HCT116 (cell line): ENCODE measurements at regions not wholly inside any gene's neighbourhood (a gene's known extent, or its start where the extent isn't known, plus 50 kb on each side); places are given as distances from the start of the nearest gene placed in this dataset.

Experiments used
- ATAC-seq: fragments of 200-7000 bp; cut with Tn5 transposase; 2 replicates; pipeline ENCODE4 v1.9.1; 2020; ENCODE audit warnings: mild to moderate bottlenecking, moderate library complexity
- BruUV-seq: library from RNA; stranded (reverse); fragments of 400-500 nt; replicated peaks from 2 replicates; lab custom pipeline; 2021; lab: Mats Ljungman, UMichigan
- CTCF ChIA-PET: fragments of 300-600 bp; sonication (Branson Sonifier 250); formaldehyde crosslinking; loops from one replicate; lab custom pipeline; 2021; ENCODE audit warnings: antibody characterized with exemption; lab: Charles Lee
- POLR2A ChIA-PET: fragments of 300-600, 350-600 bp; sonication (Branson Sonifier 250); formaldehyde crosslinking; loops from one replicate; lab custom pipeline; 2021; ENCODE audit warnings: antibody characterized with exemption; lab: Charles Lee
- RAD21 ChIA-PET, 2 experiments: fragments of 300-600 bp; sonication (Branson Sonifier 250); formaldehyde crosslinking; loops; one replicate each; lab custom pipeline; 2023; ENCODE audit warnings: low total read pairs in 2 of 2; ENCODE audit not compliant: uncharacterized antibody in 2 of 2, unreplicated experiment in 2 of 2, low non-redundant PET in 1 of 2; lab: Charles Lee
- DNase-seq: peaks from one replicate; pipeline ENCODE4 v3.0.0-alpha.2; 2010; ENCODE audit warnings: low read depth, low spot score
- H2AFZ ChIP-seq: fragments of 200-600 bp; shearing (Covaris generic), sonication (generic); 2 replicates; pipeline ENCODE4 v1.6.1; 2017; ENCODE audit warnings: low read depth, mixed run types, mixed read lengths, antibody characterized with exemption, low read length; ENCODE audit not compliant: poor library complexity, severe bottlenecking
- H3K27ac ChIP-seq: 2 replicates; pipeline ENCODE4 v1.5.1; 2012; ENCODE audit warnings: low read depth, low read length
- H3K27me3 ChIP-seq: fragments of 200-600 bp; sonication (generic); 2 replicates; pipeline ENCODE4 v1.6.1; 2016; ENCODE audit warnings: mixed run types, low read length, mixed read lengths; ENCODE audit not compliant: insufficient read depth
- H3K36me3 ChIP-seq, 2 experiments: fragments of 200-500 bp in 1 of 2; fragments of 200-600 bp in 1 of 2; sonication (Bioruptor generic) in 1 of 2; sonication (generic) in 1 of 2; 2 replicates each; pipeline versions ENCODE4 v1.5.1 to v1.6.1; 2014 to 2016; ENCODE audit warnings: low read length in 2 of 2, inconsistent platforms in 1 of 2, mixed read lengths in 1 of 2, mixed run types in 1 of 2; ENCODE audit not compliant: insufficient read depth in 2 of 2, control insufficient read depth in 1 of 2
- H3K4me1 ChIP-seq, 2 experiments: fragments of 200-600 bp in 1 of 2; sonication (generic) in 1 of 2; 2 replicates each; pipeline versions ENCODE4 v1.5.1 to v1.6.1; 2012 to 2017; ENCODE audit warnings: low read length in 2 of 2, inconsistent platforms in 1 of 2, mild to moderate bottlenecking in 1 of 2, mixed read lengths in 1 of 2, mixed run types in 1 of 2, moderate library complexity in 1 of 2; ENCODE audit not compliant: insufficient read depth in 2 of 2, control insufficient read depth in 1 of 2
- H3K4me2 ChIP-seq: fragments of 200-600 bp; sonication (generic); 2 replicates; pipeline ENCODE4 v1.6.1; 2017; ENCODE audit warnings: mixed run types, low read length, mixed read lengths
- H3K4me3 ChIP-seq, 2 experiments: fragments of 200-600 bp in 1 of 2; sonication (generic) in 1 of 2; replicated peaks in 1 of 2; 2 replicates each; pipeline ENCODE4 v1.5.1; 2011 to 2016; ENCODE audit warnings: low read length in 2 of 2, control low read depth in 1 of 2, low read depth in 1 of 2, mild to moderate bottlenecking in 1 of 2, mixed read lengths in 1 of 2, mixed run types in 1 of 2
- H3K79me2 ChIP-seq: fragments of 200-600 bp; sonication (generic); 2 replicates; pipeline ENCODE4 v1.6.1; 2017; ENCODE audit warnings: mild to moderate bottlenecking, mixed run types, low read length, moderate library complexity, mixed read lengths; ENCODE audit not compliant: insufficient read depth
- H3K9ac ChIP-seq: fragments of 200-600 bp; sonication (generic); 2 replicates; pipeline ENCODE4 v1.6.1; 2016; ENCODE audit warnings: low read length, mixed read lengths
- H3K9me2 ChIP-seq: fragments of 200-600 bp; sonication (generic), shearing (Covaris generic); 2 replicates; pipeline ENCODE4 v1.6.1; 2017; ENCODE audit warnings: mixed run types, mild to moderate bottlenecking, moderate library complexity; ENCODE audit not compliant: insufficient read depth
- H3K9me3 ChIP-seq, 2 experiments: fragments of 200-500 bp in 1 of 2; fragments of 200-600 bp in 1 of 2; sonication (Bioruptor generic) in 1 of 2; sonication (generic) in 1 of 2; 2 replicates each; pipeline ENCODE4 v1.6.1; 2014 to 2017; ENCODE audit warnings: low read length in 2 of 2, mixed read lengths in 2 of 2, inconsistent platforms in 1 of 2, low read depth in 1 of 2, mild to moderate bottlenecking in 1 of 2, mixed run types in 1 of 2, moderate library complexity in 1 of 2; ENCODE audit not compliant: control insufficient read depth in 1 of 2, insufficient read depth in 1 of 2
- H4K20me1 ChIP-seq: fragments of 200-600 bp; sonication (generic), shearing (Covaris generic); 2 replicates; pipeline ENCODE4 v1.6.1; 2017; ENCODE audit warnings: mixed run types, mild to moderate bottlenecking, moderate library complexity; ENCODE audit not compliant: insufficient read depth
- CTCF ChIP-seq, 3 experiments: fragments of 200-600 bp in 1 of 3; sonication (generic) in 1 of 3; IDR thresholded peaks in 2 of 3; conservative IDR thresholded peaks in 1 of 3; 2 replicates each; pipeline ENCODE4 v1.5.1; 2012 to 2017; ENCODE audit warnings: low read depth in 2 of 3, low read length in 2 of 3, antibody characterized with exemption in 1 of 3, borderline replicate concordance in 1 of 3, control low read depth in 1 of 3, mild to moderate bottlenecking in 1 of 3, mixed read lengths in 1 of 3, mixed run types in 1 of 3, moderate library complexity in 1 of 3; ENCODE audit not compliant: insufficient read depth in 1 of 3
- POLR2A ChIP-seq: IDR thresholded peaks from 2 replicates; pipeline ENCODE4 v1.7.0; 2011; ENCODE audit warnings: borderline replicate concordance; ENCODE audit not compliant: insufficient read depth, insufficient read length; ENCODE audit errors: extremely low read depth
- SIN3A ChIP-seq: IDR thresholded peaks from 2 replicates; pipeline ENCODE4 v1.6.1; 2012; ENCODE audit warnings: low read depth
- TCF7L2 ChIP-seq: IDR thresholded peaks from 2 replicates; pipeline ENCODE4 v1.7.0; 2011; ENCODE audit warnings: borderline replicate concordance, inconsistent platforms; ENCODE audit not compliant: insufficient read depth, insufficient read length; ENCODE audit errors: extremely low read depth
- intact Hi-C: fragments of 100-400 bp; cut with micrococcal nuclease; formaldehyde crosslinking; loops from 2 replicates; pipeline ENCODE4 v1.10.0; 2022
- TF ChIP-seq, protein P1 (sequence below): IDR thresholded peaks from 2 replicates; pipeline ENCODE4 v1.6.1; 2012; ENCODE audit warnings: low read depth

DNA sequence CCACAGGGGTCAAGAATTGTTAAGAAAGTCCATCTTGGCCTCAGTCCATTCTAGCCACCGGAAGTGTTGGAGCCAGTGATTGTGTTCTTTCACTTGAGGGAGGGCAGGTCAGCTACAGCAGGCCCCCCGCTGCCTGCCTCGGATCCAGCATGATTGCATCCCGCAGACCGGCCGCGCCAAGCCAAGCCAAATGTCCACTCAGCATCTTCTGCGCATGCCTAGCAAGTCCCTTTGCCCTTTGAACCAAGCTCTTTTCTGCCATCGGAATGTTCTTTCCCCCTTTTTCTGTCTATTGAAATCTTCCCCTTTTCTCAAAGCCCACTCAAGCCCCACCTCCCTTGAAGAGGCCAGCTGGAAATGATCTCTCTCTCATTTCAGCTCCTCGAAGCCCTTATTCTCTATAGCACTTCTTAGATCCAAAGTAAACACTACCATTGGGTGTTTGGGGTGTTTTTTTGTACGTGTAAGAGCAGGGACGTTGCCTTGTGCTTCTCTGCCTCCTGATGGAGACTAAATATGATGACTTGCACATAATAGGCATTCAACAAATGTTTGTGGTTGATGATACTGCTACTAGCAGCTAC, 147.8 kb upstream of the BCOR start:
- no peak overlapping the region for H3K4me2 ChIP-seq
- no peak for TF ChIP-seq SIN3A
- TF ChIP-seq CTCF (IDR thresholded peaks at IDR 0.05 in 2 of 3, conservative IDR thresholded peaks at IDR 0.05 in 1 of 3; ENCODE audit: borderline replicate concordance in 1 of 3, insufficient read depth in 1 of 3, low read depth in 2 of 3, low read length in 2 of 3) = no peak
- TF ChIP-seq, protein P1, sequence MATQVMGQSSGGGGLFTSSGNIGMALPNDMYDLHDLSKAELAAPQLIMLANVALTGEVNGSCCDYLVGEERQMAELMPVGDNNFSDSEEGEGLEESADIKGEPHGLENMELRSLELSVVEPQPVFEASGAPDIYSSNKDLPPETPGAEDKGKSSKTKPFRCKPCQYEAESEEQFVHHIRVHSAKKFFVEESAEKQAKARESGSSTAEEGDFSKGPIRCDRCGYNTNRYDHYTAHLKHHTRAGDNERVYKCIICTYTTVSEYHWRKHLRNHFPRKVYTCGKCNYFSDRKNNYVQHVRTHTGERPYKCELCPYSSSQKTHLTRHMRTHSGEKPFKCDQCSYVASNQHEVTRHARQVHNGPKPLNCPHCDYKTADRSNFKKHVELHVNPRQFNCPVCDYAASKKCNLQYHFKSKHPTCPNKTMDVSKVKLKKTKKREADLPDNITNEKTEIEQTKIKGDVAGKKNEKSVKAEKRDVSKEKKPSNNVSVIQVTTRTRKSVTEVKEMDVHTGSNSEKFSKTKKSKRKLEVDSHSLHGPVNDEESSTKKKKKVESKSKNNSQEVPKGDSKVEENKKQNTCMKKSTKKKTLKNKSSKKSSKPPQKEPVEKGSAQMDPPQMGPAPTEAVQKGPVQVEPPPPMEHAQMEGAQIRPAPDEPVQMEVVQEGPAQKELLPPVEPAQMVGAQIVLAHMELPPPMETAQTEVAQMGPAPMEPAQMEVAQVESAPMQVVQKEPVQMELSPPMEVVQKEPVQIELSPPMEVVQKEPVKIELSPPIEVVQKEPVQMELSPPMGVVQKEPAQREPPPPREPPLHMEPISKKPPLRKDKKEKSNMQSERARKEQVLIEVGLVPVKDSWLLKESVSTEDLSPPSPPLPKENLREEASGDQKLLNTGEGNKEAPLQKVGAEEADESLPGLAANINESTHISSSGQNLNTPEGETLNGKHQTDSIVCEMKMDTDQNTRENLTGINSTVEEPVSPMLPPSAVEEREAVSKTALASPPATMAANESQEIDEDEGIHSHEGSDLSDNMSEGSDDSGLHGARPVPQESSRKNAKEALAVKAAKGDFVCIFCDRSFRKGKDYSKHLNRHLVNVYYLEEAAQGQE = no peak
- no peak for TF ChIP-seq POLR2A
- TF ChIP-seq TCF7L2 = no peak
- TF ChIP-seq, all 23 proteins: peak for 0
- no peaks in the 10 kb centered on the region for H3K4me1 ChIP-seq
- no peaks in the 10 kb centered on the region for H3K79me2 ChIP-seq
- ChIA-PET CTCF (no interaction called here), RAD21 (no interaction called here), POLR2A (no interaction called here)
- ATAC-seq (no peak), DNase-seq (no peak)
- no peaks in the 10 kb centered on the region for H3K36me3 ChIP-seq
- BruUV-seq = no TSS peak
- no peaks in the 10 kb centered on the region for H4K20me1 ChIP-seq
- no peak overlapping the region for H2AFZ ChIP-seq
- intact Hi-C loops = no loop called here
- H3K9me3 ChIP-seq = no peaks in the 10 kb centered on the region
- no peaks in the 10 kb centered on the region for H3K27me3 ChIP-seq
- H3K27ac ChIP-seq = no peak overlapping the region
- H3K9me2 ChIP-seq = no peaks in the 10 kb centered on the region
- no peak overlapping the region for H3K9ac ChIP-seq
- no peak overlapping the region for H3K4me3 ChIP-seq
